Inflammatory macrophage treated with lipopolysaccharide for 4 hours (primary cell): ENCODE measurements at regions not wholly inside any gene's neighbourhood (a gene's known extent, or its start where the extent isn't known, plus 50 kb on each side); places are given as distances from the start of the nearest gene placed in this dataset.

Experiments used
- DNase-seq: peaks from one replicate; pipeline ENCODE4 v3.0.0-alpha.2; 2020

GRCh38 chrX:108795240-108795639 lies 58.9 kb upstream of the IRS4 start:
- no peak for DNase-seq
